ENCODE measurements at regions not wholly inside any gene's neighbourhood (a gene's known extent, or its start where the extent isn't known, plus 50 kb on each side); places are given as distances from the start of the nearest gene placed in this dataset.
"Not testable (repeated sequence)": the region's sequence is repeated elsewhere in the genome, so short reads cannot be mapped to it uniquely, and the experiment has no call there.

DNA sequence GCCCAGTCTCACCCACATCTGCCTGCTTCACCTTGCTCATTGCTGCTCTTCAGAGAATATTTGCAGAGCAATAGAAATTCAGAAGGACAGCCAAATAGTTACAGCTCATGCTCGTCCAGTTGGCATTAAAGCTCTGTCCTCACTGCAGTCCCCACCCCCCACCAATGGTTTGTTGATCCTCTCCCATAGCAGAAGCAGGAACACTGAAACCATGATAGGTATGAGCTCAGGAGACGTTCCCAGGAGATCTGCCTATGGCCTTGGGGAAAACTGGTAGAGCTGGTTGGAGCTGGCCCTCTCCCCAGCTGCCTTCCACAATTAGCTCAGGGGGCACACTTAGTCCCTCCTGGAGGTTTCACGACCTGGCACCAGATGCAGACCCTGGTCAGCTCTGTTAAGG, 68.6 kb upstream of the KMT2C start:
- no peak for DNase-seq (ENCODE audit: low read depth in 2 of 2)

DNA sequence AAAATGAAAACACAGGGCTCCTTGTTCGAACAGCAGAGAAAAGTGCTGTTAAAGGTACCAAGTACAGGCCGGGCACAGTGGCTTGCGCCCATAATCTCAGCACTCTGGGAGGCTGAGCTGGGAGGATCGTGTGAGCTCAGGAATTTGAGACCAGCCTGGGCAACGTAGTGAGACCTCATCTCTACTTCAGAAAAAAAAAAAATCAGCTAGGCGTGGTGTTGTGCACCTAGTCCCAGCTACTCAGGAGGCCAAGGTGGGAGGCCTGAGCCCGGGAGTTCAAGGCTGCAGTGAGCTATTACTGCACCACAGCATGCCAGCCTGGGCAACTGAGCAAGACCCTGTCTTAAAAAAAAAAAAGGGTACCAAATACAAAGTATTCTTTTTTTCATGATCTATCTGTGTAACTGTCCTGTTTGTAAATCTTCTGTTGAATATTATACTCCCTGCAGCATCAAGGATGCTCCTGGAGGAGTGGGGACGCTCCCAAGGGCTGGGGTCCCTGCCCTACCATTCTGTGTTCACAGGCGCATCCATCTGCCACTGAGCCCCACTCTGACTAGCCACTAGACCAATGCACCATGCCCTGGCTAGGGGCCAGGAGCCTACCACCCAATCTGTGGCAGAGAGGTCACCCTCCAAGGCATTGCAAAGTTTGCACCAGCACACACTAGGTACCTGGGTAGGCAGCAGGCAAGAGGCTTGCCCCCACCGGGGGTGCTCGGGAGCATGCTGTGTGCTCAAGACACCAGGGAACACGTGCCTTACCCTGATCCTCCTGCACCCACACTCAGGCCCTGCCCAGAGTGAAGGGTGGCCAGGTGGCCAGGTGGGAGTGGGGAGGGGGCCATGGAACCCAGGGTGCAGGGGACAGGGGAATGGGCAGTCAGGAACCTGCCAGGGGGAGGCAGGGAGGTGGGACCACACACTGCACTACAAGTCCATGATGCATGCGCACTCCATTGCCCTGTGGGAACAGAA, 67.3 kb upstream of the KMT2C start:
- no peak for DNase-seq (ENCODE audit: low read depth in 2 of 2)

DNA sequence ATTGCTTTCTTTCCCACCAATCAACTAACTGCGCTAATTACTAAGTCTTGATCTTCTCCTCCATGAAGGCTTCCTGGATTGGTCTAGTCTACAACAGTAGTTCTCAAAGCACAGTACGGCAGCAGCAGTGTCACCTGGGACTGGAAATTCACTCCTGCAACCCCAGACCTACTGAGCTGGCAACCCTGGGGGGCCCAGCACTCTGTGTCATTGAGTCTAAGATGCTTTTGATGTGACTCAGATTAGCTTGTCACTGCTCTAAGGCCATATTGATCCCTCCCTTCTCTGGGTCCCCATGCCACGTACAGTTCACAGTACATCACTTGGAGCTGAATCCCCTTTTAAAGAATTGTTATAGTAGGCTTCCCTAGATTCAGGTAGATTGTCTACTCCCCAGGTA, 65.7 kb upstream of the KMT2C start:
- DNase-seq (ENCODE audit: low read depth in 2 of 2) = no peak

DNA sequence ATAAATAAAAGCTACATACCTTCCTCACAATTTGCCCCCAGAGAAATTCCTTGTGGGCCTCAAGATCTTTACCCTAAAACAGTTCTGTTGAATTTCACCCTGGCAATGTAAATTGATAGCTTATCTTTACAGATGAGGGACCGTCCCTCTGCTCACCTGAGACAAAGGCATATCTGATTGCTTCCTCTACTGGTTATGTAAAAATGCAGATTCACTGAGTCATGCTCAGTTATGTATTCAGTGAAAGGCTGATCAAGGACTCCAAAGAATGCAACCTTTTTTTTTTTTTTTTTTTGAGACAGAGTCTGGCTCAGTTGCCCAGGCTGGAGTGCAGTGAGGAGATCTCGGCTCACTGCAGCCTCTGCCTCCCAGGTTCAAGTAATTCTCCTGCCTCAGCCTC, 64.2 kb upstream of the KMT2C start:
- DNase-seq (ENCODE audit: low read depth in 2 of 2) = not testable (repeated sequence)

DNA sequence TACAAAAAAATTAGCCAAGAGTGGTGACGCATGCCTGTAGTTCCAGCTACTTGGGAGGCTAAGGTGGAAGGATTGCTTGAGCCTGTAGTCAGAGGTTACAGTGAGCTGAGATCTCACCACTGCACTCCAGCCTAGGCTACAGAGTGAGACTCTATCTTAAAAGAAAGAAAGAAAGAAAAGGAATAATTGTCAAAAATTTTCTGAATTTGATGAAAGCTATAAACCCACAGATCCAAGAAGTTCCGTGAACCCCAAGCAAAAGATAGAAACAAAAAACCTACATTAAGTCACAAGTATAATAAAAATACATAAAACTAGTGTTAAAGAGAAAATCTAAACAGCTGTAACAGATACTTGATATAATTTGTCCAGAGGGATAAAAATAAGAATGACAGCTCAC, 60.1 kb upstream of the KMT2C start:
- no peak for DNase-seq (ENCODE audit: low read depth in 2 of 2)

DNA sequence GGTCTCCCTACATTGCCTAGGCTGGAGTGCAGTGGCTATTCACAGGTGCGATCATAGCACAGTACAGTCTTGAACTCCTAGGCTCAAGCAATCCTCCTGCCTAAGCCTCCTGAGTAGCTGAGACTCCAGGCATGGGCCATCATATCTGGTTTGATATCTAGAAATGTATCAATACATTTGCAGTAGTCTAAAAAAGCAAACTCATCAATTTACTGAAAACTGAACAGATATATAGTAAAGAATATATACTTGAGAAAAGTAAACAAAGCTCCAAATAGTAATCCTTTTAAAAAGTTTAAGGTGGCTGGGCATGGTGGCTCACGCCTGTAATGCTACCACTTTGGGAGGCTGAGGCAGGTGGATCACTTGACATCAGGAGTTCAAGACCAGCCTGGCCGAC, 57.1 kb upstream of the KMT2C start:
- DNase-seq (ENCODE audit: low read depth in 2 of 2) = no peak

DNA sequence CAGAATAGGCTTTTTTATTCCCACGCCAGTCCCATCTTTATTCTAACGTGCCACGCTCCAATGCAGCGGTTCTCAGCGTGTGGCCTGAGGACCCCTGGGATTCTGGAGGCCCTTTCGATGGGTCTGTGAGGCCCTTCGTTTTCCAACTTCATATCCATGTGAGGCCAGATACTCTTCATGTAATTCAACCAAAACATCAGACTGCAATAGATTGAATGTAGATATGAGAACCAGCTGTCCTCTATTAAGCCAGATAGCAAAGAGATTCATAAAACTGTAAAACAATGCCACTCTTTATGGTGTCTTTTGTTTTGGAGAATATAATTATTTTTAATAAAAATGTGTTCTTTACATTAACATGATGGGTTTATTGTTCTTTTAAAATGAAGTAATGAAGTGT, 53.2 kb upstream of the KMT2C start:
- DNase-seq (ENCODE audit: low read depth in 2 of 2) = no peak

DNA sequence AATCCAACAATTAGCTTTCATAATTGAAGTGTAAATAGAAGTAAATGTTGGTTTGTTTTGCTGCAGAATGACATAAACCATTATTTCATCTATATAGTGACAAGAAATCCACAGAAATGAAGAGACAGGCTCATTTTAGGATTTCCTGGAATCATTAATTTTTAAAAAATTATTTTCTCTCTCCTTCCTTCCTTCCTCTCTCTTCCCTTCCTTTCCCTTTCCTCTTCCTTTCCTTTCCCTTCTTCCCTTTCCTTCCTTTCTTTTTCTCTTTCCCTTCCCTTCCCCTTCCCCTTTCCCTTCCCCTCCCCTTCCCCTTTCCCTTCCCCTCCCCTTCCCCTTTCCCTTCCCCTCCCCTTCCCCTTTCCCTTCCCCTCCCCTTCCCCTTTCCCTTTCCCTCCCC, 51.2 kb upstream of the KMT2C start:
- no peak for DNase-seq (ENCODE audit: low read depth in 2 of 2)

DNA sequence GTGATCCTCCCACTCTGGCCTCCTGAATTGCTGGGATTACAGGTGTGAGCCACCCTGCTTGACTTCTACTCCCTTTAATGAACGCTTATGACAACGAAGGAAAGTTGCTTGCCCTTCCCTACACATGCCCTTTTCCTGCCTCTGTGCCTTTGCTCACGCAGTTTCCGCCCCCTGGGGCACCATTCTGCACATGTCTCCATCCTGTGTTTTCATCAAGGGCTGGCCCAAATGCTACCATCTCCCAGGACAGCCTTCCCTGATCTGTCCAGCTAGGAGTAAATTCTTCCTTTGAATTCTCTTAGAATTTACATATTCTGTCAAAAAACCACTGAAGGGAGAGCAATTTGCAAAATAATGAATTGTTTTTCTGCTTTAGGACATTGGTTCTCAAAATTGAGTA, 50.0 kb upstream of the KMT2C start:
- DNase-seq (ENCODE audit: low read depth in 2 of 2) = no peak

All from fibroblast of skin of left quadriceps (primary cell).